Spleen (tissue), 11 donors: ENCODE measurements at regions not wholly inside any gene's neighbourhood (a gene's known extent, or its start where the extent isn't known, plus 50 kb on each side); places are given as distances from the start of the nearest gene placed in this dataset.

Experiments
- DNase-seq: peaks from one replicate; pipeline ENCODE4 v3.0.0-alpha.2; 2020
- H3K27ac ChIP-seq, 8 donors: fragments of 200-600 bp; sonication (generic) in 7 of 8; 1 replicate in 4 of 8; 2 replicates in 4 of 8; pipeline versions ENCODE4 v1.5.0 to v1.8.0; 2016 to 2021; ENCODE audit warnings: inconsistent platforms in 4 of 8, mild to moderate bottlenecking in 4 of 8, moderate library complexity in 1 of 8
- H3K27me3 ChIP-seq, 7 donors: fragments of 200-600 bp; sonication (generic) in 6 of 7; replicated peaks in 1 of 7; 1 replicate in 4 of 7; 2 replicates in 3 of 7; pipeline versions ENCODE4 v1.5.0 to v1.8.0; 2016 to 2021; ENCODE audit warnings: inconsistent platforms in 3 of 7, mild to moderate bottlenecking in 1 of 7
- H3K36me3 ChIP-seq, 6 donors: fragments of 200-600 bp; sonication (generic) in 5 of 6; 1 replicate in 4 of 6; 2 replicates in 2 of 6; pipeline versions ENCODE4 v1.5.0 to v1.8.0; 2016 to 2021; ENCODE audit warnings: inconsistent platforms in 2 of 6
- H3K4me1 ChIP-seq, 6 donors: fragments of 200-600 bp; sonication (generic) in 5 of 6; 1 replicate in 3 of 6; 2 replicates in 3 of 6; pipeline versions ENCODE4 v1.5.0 to v1.8.0; 2016 to 2021; ENCODE audit warnings: inconsistent platforms in 3 of 6
- H3K4me3 ChIP-seq, 8 donors: fragments of 200-600 bp; sonication (generic) in 7 of 8; 1 replicate in 4 of 8; 2 replicates in 4 of 8; pipeline versions ENCODE4 v1.5.0 to v1.8.0; 2016 to 2021; ENCODE audit warnings: inconsistent platforms in 4 of 8, mild to moderate bottlenecking in 4 of 8, moderate library complexity in 2 of 8
- H3K9me3 ChIP-seq, 8 donors: fragments of 200-600 bp; sonication (generic) in 7 of 8; 1 replicate in 4 of 8; 2 replicates in 4 of 8; pipeline versions ENCODE4 v1.5.0 to v1.8.0; 2016 to 2021; ENCODE audit warnings: inconsistent platforms in 4 of 8
- CTCF ChIP-seq, 11 experiments: fragments of 200-600 bp in 7 of 11; fragments of 450-650 bp in 4 of 11; sonication (generic) in 4 of 11; IDR thresholded peaks in 8 of 11; conservative IDR thresholded peaks in 3 of 11; 1 replicate in 7 of 11; 2 replicates in 4 of 11; pipeline versions ENCODE4 v1.4.0 to v1.8.0; 2016 to 2021; ENCODE audit warnings: antibody characterized with exemption in 11 of 11, inconsistent platforms in 4 of 11, mild to moderate bottlenecking in 1 of 11
- POLR2A ChIP-seq, 3 donors: fragments of 450-650 bp; IDR thresholded peaks; one replicate each; pipeline ENCODE4 v1.5.1; 2017; ENCODE audit warnings: antibody characterized with exemption in 3 of 3, mild to moderate bottlenecking in 1 of 3
- POLR2AphosphoS5 ChIP-seq, 3 donors: sonication (generic); formaldehyde crosslinking; IDR thresholded peaks; one replicate each; pipeline ENCODE4 v1.5.1; 2017; ENCODE audit warnings: antibody characterized with exemption in 3 of 3
- WGBS, 5 donors: extraction: QIAGEN DNeasy Blood & Tissue Kit in 3 of 5; methylation state at CpG; one replicate each; pipeline versions ENCODE4 v1.1.5 to v1.1.7; 2013 to 2018; 5-methylcytosine and 5-hydroxymethylcytosine counted together
- intact Hi-C: fragments of 100-400 bp; cut with DNase I; formaldehyde crosslinking; loops from one replicate; pipeline ENCODE4 v1.15.0; 2023; ENCODE audit warnings: low total_unique reads
- donor health status: healthy with polysubstance abuse.
- donor health status: DM: no; HTN: no; CAD: no; lungs with moderate emphysema.
- donor health status: DM: no; HTN: no; CAD: no.
- donor health status: Bipolar disorder and iron deficiency.
- donor health status: healthy.
- donor health status: DM: no; HTN: no; CAD: no.
- donor health status: DM: yes; HTN: yes; CAD: no.

- DNase-seq, result no peak
- 81 to 86% (median 83%) methylated on average over 12 of the region's 12 CpGs for WGBS, 5 donors
- H3K27ac ChIP-seq, result no peak overlapping the region
- peaks cover 0 to 21% (median 0%) of the 10 kb centered on the region in 7 donors for H3K27me3 ChIP-seq
- H3K36me3 ChIP-seq, result no peaks in the 10 kb centered on the region
- TF ChIP-seq POLR2A (IDR thresholded peaks at IDR 0.05), result no peak
- H3K4me3 ChIP-seq, result no peak overlapping the region
- no peaks in the 10 kb centered on the region for H3K4me1 ChIP-seq
- intact Hi-C loops, result no loop called here
- peaks cover 0 to 4% (median 0%) of the 10 kb centered on the region in 8 donors for H3K9me3 ChIP-seq
Measured at GRCh38 chr6:1110941-1111349, 201.0 kb upstream of the FOXQ1 start.

- no peak overlapping the region for H3K4me3 ChIP-seq
- intact Hi-C loops, result no loop called here
- H3K9me3 ChIP-seq, result peaks cover 0 to 4% (median 0%) of the 10 kb centered on the region in 8 donors
- H3K27me3 ChIP-seq, result peaks cover 0 to 16% (median 0%) of the 10 kb centered on the region in 7 donors
- WGBS, 5 donors, result 90 to 98% (median 95%) methylated on average over 2 of the region's 2 CpGs
- no peak overlapping the region for H3K27ac ChIP-seq
- H3K36me3 ChIP-seq, result no peaks in the 10 kb centered on the region
- no peak for DNase-seq
- TF ChIP-seq CTCF (IDR thresholded peaks at IDR 0.05 in 8 of 11, conservative IDR thresholded peaks at IDR 0.05 in 3 of 11) (no peak), POLR2AphosphoS5 (IDR thresholded peaks at IDR 0.05) (no peak), POLR2A (IDR thresholded peaks at IDR 0.05) (no peak)
- H3K4me1 ChIP-seq, result no peaks in the 10 kb centered on the region
Measured at GRCh38 chr6:1110164-1110563, 201.7 kb upstream of the FOXQ1 start.

DNA sequence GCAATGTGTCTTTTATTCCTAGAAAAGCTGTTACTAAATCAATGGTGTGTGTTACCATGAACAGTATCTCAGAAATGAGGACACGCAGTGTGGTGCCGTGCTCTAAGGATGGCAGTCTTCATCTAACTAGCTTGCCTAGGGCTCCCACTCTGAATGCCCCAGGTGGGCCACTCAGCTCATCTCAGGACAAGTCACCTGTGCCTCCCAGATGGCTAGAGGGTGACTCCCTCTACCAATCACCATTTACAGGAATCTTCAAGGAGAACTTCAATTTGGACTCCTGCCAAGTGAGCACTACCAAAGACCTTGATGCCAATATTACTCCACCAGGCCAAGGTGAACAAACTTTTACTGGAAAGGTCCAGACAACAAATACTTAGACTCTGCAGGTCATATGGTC is 202.8 kb upstream of the FOXQ1 start:
- TF ChIP-seq POLR2A (IDR thresholded peaks at IDR 0.05) (no peak), POLR2AphosphoS5 (IDR thresholded peaks at IDR 0.05) (no peak), CTCF (IDR thresholded peaks at IDR 0.05 in 8 of 11, conservative IDR thresholded peaks at IDR 0.05 in 3 of 11) (no peak)
- H3K4me3 ChIP-seq, result no peak overlapping the region
- H3K36me3 ChIP-seq, result no peaks in the 10 kb centered on the region
- no peak for DNase-seq
- no peaks in the 10 kb centered on the region for H3K4me1 ChIP-seq
- intact Hi-C loops, result no loop called here
- WGBS, 5 donors, result 69 to 96% (median 94%) methylated on average over 2 of the region's 2 CpGs
- H3K27me3 ChIP-seq, result peaks cover 0 to 16% (median 0%) of the 10 kb centered on the region in 7 donors
- H3K9me3 ChIP-seq, result peaks cover 0 to 4% (median 0%) of the 10 kb centered on the region in 8 donors
- H3K27ac ChIP-seq, result no peak overlapping the region

DNA sequence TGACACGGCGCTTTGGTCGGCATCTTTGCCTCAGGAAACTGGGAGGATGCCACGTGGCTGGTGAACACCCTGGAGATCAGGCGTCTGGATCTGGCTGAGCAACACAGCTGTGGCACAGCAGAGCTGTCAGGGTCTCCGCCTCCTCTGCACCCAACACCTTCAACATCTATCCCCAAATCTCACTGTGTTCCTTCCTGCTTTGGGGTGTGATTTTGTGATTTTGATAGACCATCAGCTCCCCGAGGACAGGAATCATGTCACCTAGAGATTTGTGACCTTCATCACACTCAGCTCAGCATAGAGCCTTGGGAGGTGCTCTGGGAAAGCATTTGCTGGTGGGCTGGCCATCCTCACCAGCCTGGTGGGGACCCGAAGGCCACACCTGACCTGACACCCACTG is 203.7 kb upstream of the FOXQ1 start:
- H3K27ac ChIP-seq, result no peak overlapping the region

More for the DNA sequence above, 203.7 kb upstream of the FOXQ1 start:
- peaks cover 0 to 20% (median 0%) of the 10 kb centered on the region in 7 donors for H3K27me3 ChIP-seq
- H3K9me3 ChIP-seq, result peaks cover 0 to 4% (median 0%) of the 10 kb centered on the region in 8 donors
- intact Hi-C loops, result no loop called here
- no peaks in the 10 kb centered on the region for H3K4me1 ChIP-seq
- 78 to 91% (median 87%) methylated on average over 8 of the region's 8 CpGs for WGBS, 5 donors
- H3K36me3 ChIP-seq, result no peaks in the 10 kb centered on the region
- no peak for TF ChIP-seq CTCF (IDR thresholded peaks at IDR 0.05 in 8 of 11, conservative IDR thresholded peaks at IDR 0.05 in 3 of 11)
- TF ChIP-seq POLR2AphosphoS5 (IDR thresholded peaks at IDR 0.05), result no peak
- TF ChIP-seq POLR2A (IDR thresholded peaks at IDR 0.05), result no peak
- no peak for DNase-seq
- H3K4me3 ChIP-seq, result no peak overlapping the region
